ENCODE measurements at regions not wholly inside any gene's neighbourhood (a gene's known extent, or its start where the extent isn't known, plus 50 kb on each side); places are given as distances from the start of the nearest gene placed in this dataset.

DNA sequence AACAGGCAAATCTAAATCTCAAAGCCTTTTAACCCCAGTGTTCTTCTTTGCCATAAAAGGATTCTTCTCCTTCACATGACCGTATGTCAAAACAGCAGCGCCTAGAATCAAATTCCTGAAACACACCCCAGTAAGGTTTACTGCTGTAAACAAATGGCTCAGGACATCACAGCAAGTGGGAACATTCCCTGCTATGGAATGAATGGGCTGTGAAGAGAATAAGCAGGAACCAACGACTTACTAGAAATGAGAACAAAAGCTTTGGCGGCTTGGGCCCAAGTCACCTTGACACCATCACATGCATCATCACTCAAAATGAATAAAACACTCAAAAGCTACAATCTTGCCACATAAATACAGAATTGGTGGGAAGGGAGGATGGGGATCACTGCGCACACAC lies 80.4 kb upstream of the SPATA13 start:
- Histone ChIP-seq H3K36me3 (ENCODE audit: insufficient read depth, low read length) (no peaks in the 10 kb centered on the region), H3K4me3 (ENCODE audit: insufficient read depth, low read depth, low read length) (no peak overlapping the region), H2AFZ (ENCODE audit: low read depth, low read length) (no peak overlapping the region), H4K20me1 (ENCODE audit: insufficient read depth, low read length) (no peaks in the 10 kb centered on the region), H3K9me3 (ENCODE audit: insufficient read depth, low read depth, low read length) (no peaks in the 10 kb centered on the region), H3K4me1 (ENCODE audit: insufficient read depth, low read length) (no peaks in the 10 kb centered on the region), H3K27me3 (ENCODE audit: insufficient read depth, low read length) (peaks cover 8% of the 10 kb centered on the region), H3K79me2 (ENCODE audit: insufficient read depth, low read length) (no peaks in the 10 kb centered on the region), H3K27ac (ENCODE audit: low read depth, low read length) (no peak overlapping the region), H3K9ac (ENCODE audit: low read length) (no peak overlapping the region), H3K4me2 (ENCODE audit: low read length) (no peak overlapping the region)
- no peak for FAIRE-seq
- peaks cover 2% of the 10 kb centered on the region for H3K36me3 Mint-ChIP-seq (ENCODE audit: low read depth, unreplicated experiment)
- TF ChIP-seq, protein P1, sequence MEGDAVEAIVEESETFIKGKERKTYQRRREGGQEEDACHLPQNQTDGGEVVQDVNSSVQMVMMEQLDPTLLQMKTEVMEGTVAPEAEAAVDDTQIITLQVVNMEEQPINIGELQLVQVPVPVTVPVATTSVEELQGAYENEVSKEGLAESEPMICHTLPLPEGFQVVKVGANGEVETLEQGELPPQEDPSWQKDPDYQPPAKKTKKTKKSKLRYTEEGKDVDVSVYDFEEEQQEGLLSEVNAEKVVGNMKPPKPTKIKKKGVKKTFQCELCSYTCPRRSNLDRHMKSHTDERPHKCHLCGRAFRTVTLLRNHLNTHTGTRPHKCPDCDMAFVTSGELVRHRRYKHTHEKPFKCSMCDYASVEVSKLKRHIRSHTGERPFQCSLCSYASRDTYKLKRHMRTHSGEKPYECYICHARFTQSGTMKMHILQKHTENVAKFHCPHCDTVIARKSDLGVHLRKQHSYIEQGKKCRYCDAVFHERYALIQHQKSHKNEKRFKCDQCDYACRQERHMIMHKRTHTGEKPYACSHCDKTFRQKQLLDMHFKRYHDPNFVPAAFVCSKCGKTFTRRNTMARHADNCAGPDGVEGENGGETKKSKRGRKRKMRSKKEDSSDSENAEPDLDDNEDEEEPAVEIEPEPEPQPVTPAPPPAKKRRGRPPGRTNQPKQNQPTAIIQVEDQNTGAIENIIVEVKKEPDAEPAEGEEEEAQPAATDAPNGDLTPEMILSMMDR (IDR thresholded peaks at IDR 0.05; ENCODE audit: insufficient read depth, low read depth, low read length), result no peak
- TF ChIP-seq EZH2 (IDR thresholded peaks at IDR 0.05; ENCODE audit: insufficient read depth, low read length), result no peak
- no peak overlapping the region for H3K4me3 Mint-ChIP-seq (ENCODE audit: unreplicated experiment)
- no peaks in the 10 kb centered on the region for H3K9me3 Mint-ChIP-seq (ENCODE audit: unreplicated experiment)
- H3K4me1 Mint-ChIP-seq (ENCODE audit: low read depth, unreplicated experiment), result peaks cover 3% of the 10 kb centered on the region
- no peak for DNase-seq (ENCODE audit: low read depth)
- H3K27ac Mint-ChIP-seq (ENCODE audit: unreplicated experiment), result no peak overlapping the region
- H3K27me3 Mint-ChIP-seq (ENCODE audit: low read depth, unreplicated experiment), result peaks cover 3% of the 10 kb centered on the region

DNA sequence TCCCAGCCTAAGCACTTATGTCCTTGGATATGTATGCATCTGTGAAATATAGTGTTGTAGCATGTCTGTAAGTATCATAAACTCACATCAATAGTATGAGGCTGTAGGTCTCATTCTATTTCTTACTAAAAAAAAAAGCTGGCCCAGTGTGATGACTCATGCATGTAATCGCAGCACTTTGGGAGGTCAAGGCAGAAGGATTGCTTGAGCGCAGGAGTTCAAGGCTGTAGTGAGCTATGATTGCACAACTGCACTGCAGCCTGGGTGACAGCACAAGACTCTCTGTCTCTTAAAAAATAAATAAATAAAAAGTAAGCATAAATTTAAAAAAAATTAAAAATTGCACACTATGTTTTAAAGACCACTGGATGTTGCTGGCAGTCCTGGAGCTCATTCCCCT lies 79.1 kb upstream of the SPATA13 start:
- Histone ChIP-seq H3K4me2 (ENCODE audit: low read length) (no peak overlapping the region), H3K9ac (ENCODE audit: low read length) (no peak overlapping the region), H3K4me1 (ENCODE audit: insufficient read depth, low read length) (no peaks in the 10 kb centered on the region), H3K27me3 (ENCODE audit: insufficient read depth, low read length) (peaks cover 18% of the 10 kb centered on the region), H3K9me3 (ENCODE audit: insufficient read depth, low read depth, low read length) (no peaks in the 10 kb centered on the region), H3K27ac (ENCODE audit: low read depth, low read length) (no peak overlapping the region), H3K36me3 (ENCODE audit: insufficient read depth, low read length) (no peaks in the 10 kb centered on the region), H4K20me1 (ENCODE audit: insufficient read depth, low read length) (no peaks in the 10 kb centered on the region), H2AFZ (ENCODE audit: low read depth, low read length) (no peak overlapping the region), H3K4me3 (ENCODE audit: insufficient read depth, low read depth, low read length) (no peak overlapping the region), H3K79me2 (ENCODE audit: insufficient read depth, low read length) (no peaks in the 10 kb centered on the region)
- Mint-ChIP-seq H3K4me3 (ENCODE audit: unreplicated experiment) (no peak overlapping the region), H3K27ac (ENCODE audit: unreplicated experiment) (no peak overlapping the region), H3K4me1 (ENCODE audit: low read depth, unreplicated experiment) (no peaks in the 10 kb centered on the region), H3K27me3 (ENCODE audit: low read depth, unreplicated experiment) (peaks cover 11% of the 10 kb centered on the region), H3K9me3 (ENCODE audit: unreplicated experiment) (no peaks in the 10 kb centered on the region), H3K36me3 (ENCODE audit: low read depth, unreplicated experiment) (peaks cover 2% of the 10 kb centered on the region)
- FAIRE-seq (no peak), DNase-seq (ENCODE audit: low read depth) (no peak)
- no peak for TF ChIP-seq EZH2 (IDR thresholded peaks at IDR 0.05; ENCODE audit: insufficient read depth, low read length)
- TF ChIP-seq, protein P1 (IDR thresholded peaks at IDR 0.05; ENCODE audit: insufficient read depth, low read depth, low read length), result no peak

DNA sequence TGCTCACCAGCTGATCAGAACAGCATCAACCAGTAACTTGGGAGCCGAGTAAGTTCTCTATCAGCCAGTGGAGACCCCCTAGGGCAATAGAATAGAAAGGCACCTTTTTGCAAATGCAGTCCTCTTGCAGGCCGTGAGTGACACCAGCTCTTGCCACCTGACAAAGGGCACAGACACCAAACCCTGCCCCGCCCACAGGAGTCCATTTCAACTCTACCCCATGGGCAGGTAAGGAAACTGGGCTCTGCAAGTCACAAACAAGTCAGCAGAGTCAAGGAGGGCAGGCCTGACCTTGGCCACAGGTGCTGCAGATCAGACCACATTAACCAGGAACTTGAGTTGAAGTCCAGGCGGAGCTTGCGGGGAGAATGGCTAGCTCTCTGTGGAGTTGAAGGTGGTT lies 77.4 kb upstream of the SPATA13 start:
- Histone ChIP-seq H3K4me2 (ENCODE audit: low read length) (no peak overlapping the region), H2AFZ (ENCODE audit: low read depth, low read length) (no peak overlapping the region), H4K20me1 (ENCODE audit: insufficient read depth, low read length) (no peaks in the 10 kb centered on the region), H3K9me3 (ENCODE audit: insufficient read depth, low read depth, low read length) (no peaks in the 10 kb centered on the region), H3K79me2 (ENCODE audit: insufficient read depth, low read length) (no peaks in the 10 kb centered on the region), H3K27ac (ENCODE audit: low read depth, low read length) (no peak overlapping the region), H3K36me3 (ENCODE audit: insufficient read depth, low read length) (no peaks in the 10 kb centered on the region), H3K4me1 (ENCODE audit: insufficient read depth, low read length) (no peaks in the 10 kb centered on the region), H3K4me3 (ENCODE audit: insufficient read depth, low read depth, low read length) (no peak overlapping the region), H3K27me3 (ENCODE audit: insufficient read depth, low read length) (peaks cover 27% of the 10 kb centered on the region), H3K9ac (ENCODE audit: low read length) (no peak overlapping the region)
- Mint-ChIP-seq H3K36me3 (ENCODE audit: low read depth, unreplicated experiment) (peaks cover 2% of the 10 kb centered on the region), H3K27ac (ENCODE audit: unreplicated experiment) (no peak overlapping the region), H3K9me3 (ENCODE audit: unreplicated experiment) (no peaks in the 10 kb centered on the region), H3K27me3 (ENCODE audit: low read depth, unreplicated experiment) (peaks cover 16% of the 10 kb centered on the region), H3K4me3 (ENCODE audit: unreplicated experiment) (no peak overlapping the region), H3K4me1 (ENCODE audit: low read depth, unreplicated experiment) (peaks cover 6% of the 10 kb centered on the region)
- DNase-seq (ENCODE audit: low read depth) (no peak), FAIRE-seq (no peak)
- no peak for TF ChIP-seq EZH2 (IDR thresholded peaks at IDR 0.05; ENCODE audit: insufficient read depth, low read length)
- TF ChIP-seq, protein P1 (IDR thresholded peaks at IDR 0.05; ENCODE audit: insufficient read depth, low read depth, low read length), result no peak

Data from astrocyte (in vitro differentiated cells and primary cell).